IMR-90 (cell line): ENCODE measurements at regions not wholly inside any gene's neighbourhood (a gene's known extent, or its start where the extent isn't known, plus 50 kb on each side); places are given as distances from the start of the nearest gene placed in this dataset.

Source experiments
- ATAC-seq: fragments of 200-7000 bp; cut with Tn5 transposase; 2 replicates; pipeline ENCODE4 v1.9.1; 2020; ENCODE audit warnings: low read depth, mild to moderate bottlenecking, moderate library complexity
- BruUV-seq: library from RNA; stranded (reverse); fragments of 400-500 nt; replicated peaks from 2 replicates; lab custom pipeline; 2021; lab: Mats Ljungman, UMichigan
- CTCF ChIA-PET: fragments of 300-600 bp; formaldehyde crosslinking; extraction: SDS; loops from one replicate; lab custom pipeline; 2021; ENCODE audit warnings: antibody characterized with exemption; lab: Yijun Ruan, JAX
- POLR2A ChIA-PET: fragments of 300-600 bp; sonication (Branson Sonifier 250); formaldehyde crosslinking; loops from one replicate; lab custom pipeline; 2022; ENCODE audit warnings: antibody characterized with exemption; ENCODE audit not compliant: unreplicated experiment; lab: Charles Lee
- DNase-seq: peaks from one replicate; pipeline ENCODE4 v3.0.0; 2013
- H2AFZ ChIP-seq: replicated peaks from 2 replicates; pipeline ENCODE3; 2013; ENCODE audit warnings: low read length, mild to moderate bottlenecking; ENCODE audit not compliant: poor library complexity
- H2AK5ac ChIP-seq: 2 replicates; pipeline ENCODE4 v1.6.1; 2013; ENCODE audit warnings: low read depth, low read length, inconsistent platforms
- H2AK9ac ChIP-seq: replicated peaks from 2 replicates; pipeline ENCODE3; 2013; ENCODE audit warnings: mild to moderate bottlenecking, low read depth, low read length, moderate library complexity; ENCODE audit not compliant: poor library complexity
- H2BK120ac ChIP-seq: 2 replicates; pipeline ENCODE4 v1.6.1; 2013; ENCODE audit warnings: low read depth, low read length, inconsistent platforms
- H2BK15ac ChIP-seq: 3 replicates; pipeline ENCODE4 v1.6.1; 2013; ENCODE audit warnings: low read depth, low read length, inconsistent platforms
- H2BK20ac ChIP-seq: 2 replicates; pipeline ENCODE4 v1.6.1; 2013; ENCODE audit warnings: low read depth, mild to moderate bottlenecking, inconsistent platforms, low read length, moderate library complexity
- H2BK5ac ChIP-seq: 2 replicates; pipeline ENCODE4 v1.6.1; 2013; ENCODE audit warnings: mild to moderate bottlenecking, low read depth, low read length, inconsistent platforms; ENCODE audit not compliant: poor library complexity, severe bottlenecking
- H3K14ac ChIP-seq: replicated peaks from 2 replicates; pipeline ENCODE4 v1.6.1; 2013; ENCODE audit warnings: low read depth, low read length, inconsistent platforms
- H3K18ac ChIP-seq: 2 replicates; pipeline ENCODE4 v1.6.1; 2013; ENCODE audit warnings: low read depth, low read length, control low read depth
- H3K23ac ChIP-seq: 2 replicates; pipeline ENCODE4 v1.6.1; 2013; ENCODE audit warnings: low read depth, low read length, inconsistent platforms
- H3K27ac ChIP-seq: 2 replicates; pipeline ENCODE4 v1.5.1; 2013; ENCODE audit warnings: mild to moderate bottlenecking, control low read depth, low read length; ENCODE audit not compliant: insufficient read depth
- H3K27me3 ChIP-seq: 2 replicates; pipeline ENCODE4 v1.6.1; 2013; ENCODE audit warnings: low read length; ENCODE audit not compliant: control insufficient read depth, insufficient read depth
- H3K36me3 ChIP-seq: 2 replicates; pipeline ENCODE4 v1.6.1; 2013; ENCODE audit warnings: low read length, mixed read lengths; ENCODE audit not compliant: control insufficient read depth, insufficient read depth
- H3K4ac ChIP-seq: 2 replicates; pipeline ENCODE4 v1.6.1; 2013; ENCODE audit warnings: low read depth, low read length, inconsistent platforms
- H3K4me1 ChIP-seq: 2 replicates; pipeline ENCODE4 v1.6.1; 2013; ENCODE audit warnings: low read length, mixed read lengths; ENCODE audit not compliant: control insufficient read depth, insufficient read depth
- H3K4me2 ChIP-seq: 2 replicates; pipeline ENCODE4 v1.6.1; 2013; ENCODE audit warnings: low read depth, mild to moderate bottlenecking, control low read depth, low read length, moderate library complexity
- H3K4me3 ChIP-seq: 2 replicates; pipeline ENCODE4 v1.5.1; 2013; ENCODE audit warnings: low read depth, mild to moderate bottlenecking, control low read depth, low read length, moderate library complexity; ENCODE audit not compliant: insufficient read depth
- H3K56ac ChIP-seq: 2 replicates; pipeline ENCODE4 v1.6.1; 2013; ENCODE audit warnings: low read length, inconsistent platforms; ENCODE audit not compliant: insufficient read depth; ENCODE audit errors: extremely low read depth
- H3K79me1 ChIP-seq, 2 experiments: 2 replicates each; pipeline ENCODE4 v1.6.1; 2013; ENCODE audit warnings: low read length in 2 of 2, inconsistent platforms in 1 of 2, low read depth in 1 of 2
- H3K9ac ChIP-seq: 2 replicates; pipeline ENCODE4 v1.6.1; 2013; ENCODE audit warnings: low read depth, low read length, control low read depth
- H3K9me1 ChIP-seq: 2 replicates; pipeline ENCODE4 v1.6.1; 2013; ENCODE audit warnings: low read length, inconsistent platforms; ENCODE audit not compliant: insufficient read depth
- H3K9me3 ChIP-seq: 2 replicates; pipeline ENCODE4 v1.6.1; 2013; ENCODE audit warnings: low read length; ENCODE audit not compliant: control insufficient read depth, insufficient read depth
- H4K20me1 ChIP-seq: 2 replicates; pipeline ENCODE4 v1.6.1; 2013; ENCODE audit warnings: low read length, inconsistent platforms; ENCODE audit not compliant: insufficient read depth
- H4K5ac ChIP-seq: 2 replicates; pipeline ENCODE4 v1.6.1; 2013; ENCODE audit warnings: mild to moderate bottlenecking, low read depth, low read length, control low read depth
- H4K8ac ChIP-seq, 2 experiments: 2 replicates each; pipeline ENCODE4 v1.6.1; 2013; ENCODE audit warnings: low read depth in 2 of 2, low read length in 2 of 2, control low read depth in 1 of 2, inconsistent platforms in 1 of 2
- H4K91ac ChIP-seq: 2 replicates; pipeline ENCODE4 v1.6.1; 2013; ENCODE audit warnings: low read depth, low read length, inconsistent platforms; ENCODE audit not compliant: insufficient read depth
- BHLHE40 ChIP-seq: fragments of 150-350 bp; IDR thresholded peaks from 2 replicates; pipeline ENCODE4 v1.6.1; 2016; ENCODE audit warnings: mild to moderate bottlenecking, low read depth, low read length
- CEBPB ChIP-seq: IDR thresholded peaks from 2 replicates; pipeline ENCODE4 v1.6.1; 2012; ENCODE audit warnings: low read depth, low read length, improper control_type of control experiment
- CHD1 ChIP-seq: IDR thresholded peaks from 2 replicates; pipeline ENCODE4 v1.6.1; 2012; ENCODE audit warnings: low read depth, low read length, improper control_type of control experiment
- ELK1 ChIP-seq: fragments of 150-350 bp; IDR thresholded peaks from 2 replicates; pipeline ENCODE4 v1.6.1; 2016; ENCODE audit warnings: low read depth, mild to moderate bottlenecking, low read length, moderate library complexity, borderline replicate concordance
- MAFK ChIP-seq: IDR thresholded peaks from 2 replicates; pipeline ENCODE4 v1.6.1; 2012; ENCODE audit warnings: low read depth, low read length, improper control_type of control experiment
- MAZ ChIP-seq: IDR thresholded peaks from 2 replicates; pipeline ENCODE4 v1.6.1; 2012; ENCODE audit warnings: low read depth, mild to moderate bottlenecking, low read length, improper control_type of control experiment, moderate library complexity, borderline replicate concordance
- MXI1 ChIP-seq: IDR thresholded peaks from 2 replicates; pipeline ENCODE4 v1.6.1; 2012; ENCODE audit warnings: low read depth, mild to moderate bottlenecking, low read length, moderate library complexity, borderline replicate concordance
- POLR2A ChIP-seq: IDR thresholded peaks from 2 replicates; pipeline ENCODE4 v1.6.1; 2012; ENCODE audit warnings: mild to moderate bottlenecking, low read depth, low read length
- RCOR1 ChIP-seq: IDR thresholded peaks from 2 replicates; pipeline ENCODE4 v1.6.1; 2012; ENCODE audit warnings: mild to moderate bottlenecking, low read length, improper control_type of control experiment; ENCODE audit not compliant: insufficient replicate concordance
- WGBS, 2 experiments: methylation state at CpG; one replicate each; pipeline versions ENCODE4 v1.1.5 to v1.1.7; 2013; ENCODE audit warnings: missing lambda C conversion rate in 2 of 2; ENCODE audit not compliant: insufficient read length in 1 of 2; ENCODE audit errors: extremely low coverage in 2 of 2; 5-methylcytosine and 5-hydroxymethylcytosine counted together
- dilution Hi-C: fragments of 300-500 bp; cut with HindIII; formaldehyde crosslinking; loops from one replicate; pipeline ENCODE4 v1.14.3; 2018; ENCODE audit warnings: low sequenced_read_pairs; ENCODE audit not compliant: unreplicated experiment
- in situ Hi-C: fragments of 300-500 bp; cut with MboI; formaldehyde crosslinking; loops from 3 replicates; pipeline ENCODE4 v1.14.3; 2019; ENCODE audit warnings: low sequenced_read_pairs, inconsistent platforms, mixed read lengths
- intact Hi-C: fragments of 100-400 bp; cut with micrococcal nuclease; formaldehyde crosslinking; loops from 2 replicates; pipeline ENCODE4 v1.10.0; 2022

- no peak overlapping the region for H4K91ac ChIP-seq
- H3K36me3 ChIP-seq: no peaks in the 10 kb centered on the region
- no peak for DNase-seq
- no peak overlapping the region for H3K4me3 ChIP-seq
- no peaks in the 10 kb centered on the region for H3K4me1 ChIP-seq
- no peaks in the 10 kb centered on the region for H3K27me3 ChIP-seq
- no peak overlapping the region for H2AFZ ChIP-seq
- H3K14ac ChIP-seq: no peak overlapping the region
- no peak overlapping the region for H2BK15ac ChIP-seq
- no TSS peak for BruUV-seq
- no peaks in the 10 kb centered on the region for H3K9me3 ChIP-seq
- intact Hi-C loops (loop anchor here (10.0 kb wide), 1 partner anchor 403 kb away; no protein-coding TSS in a partner anchor), in situ Hi-C loops (no loop called here), dilution Hi-C loops (no loop called here)
- no peak overlapping the region for H2BK20ac ChIP-seq
- no peaks in the 10 kb centered on the region for H3K9me1 ChIP-seq
- H4K8ac ChIP-seq: no peak overlapping the region
- H3K27ac ChIP-seq: no peak overlapping the region
- ChIA-PET CTCF (no interaction called here), POLR2A (no interaction called here)
- H3K79me1 ChIP-seq: no peaks in the 10 kb centered on the region
- no peak overlapping the region for H3K9ac ChIP-seq
- H3K4me2 ChIP-seq: no peak overlapping the region
- no peak for TF ChIP-seq POLR2A
- TF ChIP-seq MAZ: no peak
- no peak for TF ChIP-seq ELK1
- TF ChIP-seq MXI1: no peak
- TF ChIP-seq BHLHE40: no peak
- no peak for TF ChIP-seq MAFK
- TF ChIP-seq CHD1: no peak
- no peak for TF ChIP-seq CEBPB
- TF ChIP-seq RCOR1: no peak
- no peak for ATAC-seq
- no peak overlapping the region for H3K23ac ChIP-seq
- H3K18ac ChIP-seq: no peak overlapping the region
- no peaks in the 10 kb centered on the region for H4K20me1 ChIP-seq
- H2AK5ac ChIP-seq: no peak overlapping the region
- H3K56ac ChIP-seq: no peak overlapping the region
- no peak overlapping the region for H4K5ac ChIP-seq
- H3K4ac ChIP-seq: no peak overlapping the region
- H2BK5ac ChIP-seq: no peak overlapping the region
- no peak overlapping the region for H2BK120ac ChIP-seq
- no CpG with 5 or more reads among the region's 5 CpGs for WGBS, 2 experiments
- H2AK9ac ChIP-seq: no peak overlapping the region
These were observed 286.3 kb downstream of the RAP2B start for GRCh38 chr3:153448151-153448829.
